Left kidney (tissue), 1 donor: ENCODE measurements at regions not wholly inside any gene's neighbourhood (a gene's known extent, or its start where the extent isn't known, plus 50 kb on each side); places are given as distances from the start of the nearest gene placed in this dataset.
A peak's percentile ranks its signal among the peaks of the same experiment; 100 is the strongest.

Experiments
- DNase-seq: peaks from one replicate; pipeline ENCODE4 v3.0.0-alpha.2; 2013

DNA sequence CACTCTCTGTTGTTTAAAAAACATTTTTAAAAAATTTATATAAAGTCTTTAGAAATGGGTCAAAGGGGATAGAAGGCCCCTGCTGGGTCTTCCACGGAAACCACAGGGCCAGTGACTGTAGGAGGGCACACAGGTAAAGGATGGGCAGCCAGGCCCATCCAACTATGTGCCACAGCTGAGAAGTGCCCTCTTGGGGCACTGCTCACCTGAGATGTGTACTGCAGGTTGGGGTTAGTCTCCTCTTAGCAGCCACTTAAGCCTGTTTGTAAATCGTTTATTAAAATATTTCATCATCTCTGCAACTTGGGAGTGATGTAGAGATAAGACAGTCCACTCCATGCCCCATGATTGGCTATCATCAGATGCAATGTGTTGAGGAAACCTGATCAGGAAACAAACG, 222.4 kb downstream of the DIRAS2 start:
- DNase-seq: no peak

DNA sequence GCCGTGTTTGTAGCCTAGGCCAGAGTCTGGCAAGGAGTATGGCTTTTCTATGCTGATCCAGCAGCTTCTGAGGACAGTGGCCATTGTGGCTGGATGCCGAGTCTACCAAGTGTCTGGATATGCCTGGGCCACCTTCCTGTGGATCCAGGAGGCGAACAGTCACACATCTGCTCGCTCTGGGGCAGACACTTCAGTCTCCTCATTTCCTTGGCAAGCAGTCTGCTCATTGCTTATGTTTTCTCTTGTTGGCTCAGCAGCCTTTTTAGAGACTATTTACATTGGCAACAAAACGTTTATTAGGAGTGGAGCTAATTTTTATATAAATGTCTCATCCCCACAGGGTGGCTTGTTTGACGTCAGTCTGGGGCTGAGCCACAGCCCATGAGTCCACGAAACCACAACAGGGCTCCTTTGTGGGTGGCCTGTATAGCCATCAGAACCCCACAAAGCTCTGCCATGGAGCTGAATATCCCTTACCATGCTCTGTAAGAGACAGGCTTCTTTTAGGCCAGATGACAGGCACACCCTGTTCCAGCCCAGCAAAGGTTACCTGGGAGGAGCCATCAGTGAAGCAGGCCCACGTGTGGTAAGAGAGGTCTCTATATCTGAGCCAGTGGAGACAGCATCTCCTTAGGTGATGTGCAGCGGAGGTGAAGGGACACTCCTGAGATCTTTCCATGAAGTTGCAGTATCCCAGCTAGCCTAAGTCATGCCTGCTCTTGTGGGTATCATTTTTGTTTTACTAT, 221.7 kb downstream of the DIRAS2 start:
- DNase-seq: no peak

DNA sequence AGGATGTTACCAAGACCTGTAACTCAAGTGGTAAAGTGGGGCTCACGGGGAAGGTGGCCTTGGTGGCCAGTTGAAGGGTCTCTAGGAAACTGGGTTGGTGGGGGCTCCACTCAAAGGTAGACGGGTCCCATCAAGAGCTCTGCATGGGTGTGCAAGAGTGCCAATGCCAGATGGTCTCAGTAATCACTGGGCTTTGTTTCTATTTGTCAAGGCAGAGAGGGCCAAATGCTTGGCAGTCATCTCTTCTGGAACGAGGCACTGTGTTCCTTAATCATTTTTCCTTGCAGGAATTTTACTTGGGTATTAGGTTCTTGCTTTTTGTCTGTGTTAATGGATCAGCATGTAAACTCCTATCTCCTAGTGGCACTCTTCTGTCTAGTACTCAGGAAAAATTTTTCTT, 220.8 kb downstream of the DIRAS2 start:
- DNase-seq: no peak

DNA sequence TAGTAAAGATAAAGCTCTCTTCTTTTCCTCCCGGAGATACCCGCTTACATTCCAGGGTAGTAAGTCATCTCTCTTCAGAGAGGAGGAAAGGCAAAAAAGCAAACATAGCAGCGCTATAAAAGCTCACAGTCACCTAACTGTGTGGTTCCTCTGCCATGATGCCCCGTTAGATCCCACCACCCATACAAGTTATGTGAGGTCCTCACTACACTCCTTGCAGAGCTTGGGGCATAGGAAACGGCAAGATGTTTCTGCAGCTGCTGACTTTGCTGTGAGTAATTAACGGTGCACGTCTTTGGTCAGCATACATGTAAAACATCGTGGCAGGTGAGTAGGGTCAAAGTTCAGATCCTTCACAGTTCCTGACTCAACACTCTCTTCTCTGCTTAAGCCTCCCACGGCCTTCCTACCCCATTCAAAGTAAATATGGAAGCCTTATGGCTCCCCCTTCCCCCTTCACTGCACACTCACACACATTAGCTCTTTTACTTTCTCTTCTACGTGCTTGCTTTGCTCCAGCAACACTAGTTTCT, 218.9 kb downstream of the DIRAS2 start:
- DNase-seq: no peak

DNA sequence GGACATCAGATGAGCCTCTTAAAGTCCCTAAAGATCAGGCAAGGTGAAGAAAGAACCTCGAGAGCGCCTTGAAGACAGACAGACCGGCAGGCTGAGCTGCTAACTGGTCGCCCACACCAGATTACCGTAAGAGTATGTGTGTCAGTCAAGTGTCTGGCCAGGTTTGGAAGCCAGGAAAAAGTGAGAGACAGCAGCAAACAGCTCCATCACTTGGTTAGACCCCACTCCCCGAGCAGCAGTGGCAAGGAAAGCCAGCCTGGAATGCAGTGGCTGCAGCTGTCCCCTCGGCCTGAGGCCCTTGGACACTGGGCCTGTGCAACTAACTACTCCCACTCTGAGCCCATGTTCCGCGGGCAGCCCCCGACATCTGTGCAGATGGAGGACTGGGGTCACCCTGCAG, 214.1 kb downstream of the DIRAS2 start:
- DNase-seq: no peak

DNA sequence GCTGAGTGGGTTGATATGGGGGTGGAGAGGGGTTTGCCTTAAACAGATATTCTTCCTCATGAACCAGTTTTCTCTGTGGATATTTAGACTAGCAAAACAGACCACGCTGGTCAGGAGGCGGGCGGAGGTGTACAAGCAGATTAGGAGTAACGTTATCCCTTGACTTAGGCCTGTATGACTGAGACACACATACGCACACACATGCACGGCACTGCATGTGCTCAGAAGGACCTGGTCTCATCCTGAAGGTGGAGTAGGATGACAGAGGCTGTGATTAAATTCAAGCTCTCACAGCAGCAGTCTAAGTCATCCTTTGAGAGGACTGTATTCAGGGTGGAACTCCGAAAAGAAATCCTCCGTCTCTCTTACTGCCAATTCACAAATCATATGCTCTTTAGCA, 209.7 kb downstream of the DIRAS2 start:
- no peak for DNase-seq

DNA sequence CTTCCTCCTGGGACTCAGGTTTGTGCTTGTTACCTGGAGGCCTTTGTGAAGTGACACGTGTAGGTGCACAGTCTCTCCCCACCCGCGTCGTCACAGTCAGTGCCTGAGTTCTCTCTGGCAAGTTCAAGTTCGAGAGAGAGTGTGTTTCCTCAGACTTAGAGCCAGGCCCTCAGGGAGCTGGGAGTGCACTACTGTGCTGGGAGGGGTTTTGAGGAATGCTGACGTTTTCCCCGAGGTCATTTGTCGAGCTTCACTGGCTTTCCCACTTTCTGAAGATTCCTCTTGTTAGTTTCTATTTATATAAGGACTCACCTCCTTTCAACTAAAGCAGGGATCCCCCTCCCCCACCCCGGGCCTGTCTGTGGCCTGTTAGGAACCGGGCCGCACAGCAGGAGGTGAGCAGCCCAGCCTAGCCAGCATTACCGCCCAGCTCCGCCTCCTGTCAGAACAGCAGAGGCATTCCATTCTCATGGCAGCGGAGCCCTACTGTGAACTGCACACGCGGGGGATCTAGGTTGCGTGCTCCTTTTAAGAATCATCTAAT, 209.2 kb downstream of the DIRAS2 start:
- DNase-seq: peak; percentile 82

DNA sequence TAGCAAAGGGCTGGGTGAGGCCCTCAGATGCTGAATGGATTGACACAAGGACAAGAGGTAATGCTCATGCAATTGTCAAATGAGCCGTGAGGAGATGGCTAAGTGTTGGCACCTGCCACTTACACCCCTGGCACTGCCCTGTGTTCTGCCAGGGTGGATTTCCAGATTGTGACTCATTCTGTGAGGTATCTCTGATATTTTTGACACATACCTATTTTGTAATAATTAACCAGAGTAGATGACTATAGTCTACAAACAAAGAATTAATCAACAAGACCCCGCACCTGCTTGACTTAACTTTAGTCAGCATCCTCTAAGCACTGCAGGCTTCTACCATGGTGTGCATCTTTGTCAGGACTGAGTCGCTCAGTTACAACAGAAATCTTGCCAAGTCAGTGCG, 200.8 kb downstream of the DIRAS2 start:
- no peak for DNase-seq

DNA sequence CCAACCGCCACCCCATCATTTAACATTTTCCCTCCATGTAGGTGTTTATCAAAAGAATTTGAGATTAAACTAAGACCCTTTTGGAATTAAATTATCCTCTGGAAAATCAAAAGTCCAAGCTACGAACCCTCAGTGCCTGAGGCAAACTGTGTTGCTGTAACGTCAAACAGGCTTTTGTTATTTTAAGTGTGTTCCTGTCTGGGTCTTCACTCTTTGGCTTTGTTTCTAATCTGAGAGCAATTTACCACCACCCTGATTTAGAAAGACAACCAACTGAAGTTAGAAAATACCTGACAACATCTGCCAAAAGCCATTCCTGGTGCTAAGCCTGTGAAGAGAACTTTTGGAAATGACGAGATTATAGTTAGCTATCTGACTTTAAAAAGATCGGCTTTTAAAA, 199.9 kb downstream of the DIRAS2 start:
- no peak for DNase-seq

DNA sequence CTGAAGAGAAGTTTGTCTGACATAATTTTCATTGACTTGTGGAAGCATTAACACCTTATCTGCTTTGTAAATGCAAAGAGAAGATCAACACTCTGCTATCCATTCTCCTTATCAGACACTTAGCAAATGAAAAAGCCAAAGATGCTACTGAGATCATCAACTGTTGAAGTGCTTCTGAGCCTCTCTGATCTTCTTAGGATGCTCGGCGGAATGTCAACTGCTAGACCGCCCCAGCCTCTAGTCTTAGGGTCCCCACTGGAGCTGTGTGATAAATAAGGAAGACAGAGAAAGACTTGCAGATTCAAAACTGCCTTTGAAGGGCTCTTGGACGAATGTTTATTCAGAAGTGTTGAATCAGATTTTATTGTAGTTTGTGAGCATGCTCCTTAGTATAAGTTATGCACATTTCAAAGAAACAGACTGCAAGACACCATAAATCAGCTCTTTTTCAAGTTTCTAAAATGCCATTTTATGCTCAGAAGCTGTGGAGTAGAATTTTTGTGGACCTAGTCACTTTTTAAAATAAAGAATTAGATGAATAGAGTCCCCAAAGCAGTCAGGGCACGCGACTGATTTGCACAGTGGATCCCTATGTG, 197.9 kb downstream of the DIRAS2 start:
- DNase-seq: no peak

DNA sequence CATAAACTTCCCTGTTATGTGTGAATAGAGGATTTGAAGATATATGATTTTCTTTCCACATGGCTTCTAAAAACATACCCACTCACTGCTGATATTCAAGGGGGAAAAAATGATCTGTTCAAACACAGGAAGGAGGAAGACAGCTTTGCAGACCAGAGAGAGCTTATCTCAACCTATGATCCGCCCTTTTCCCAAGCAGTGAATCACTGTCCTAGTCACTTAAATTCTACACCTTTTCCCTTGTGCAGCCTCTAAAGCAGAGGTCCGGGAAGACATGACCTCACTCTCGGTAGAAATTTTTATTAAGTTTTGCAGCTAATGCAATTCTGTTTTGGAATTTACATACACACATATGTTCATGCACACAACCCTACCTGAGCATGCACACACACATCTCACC, 197.2 kb downstream of the DIRAS2 start:
- DNase-seq: no peak

DNA sequence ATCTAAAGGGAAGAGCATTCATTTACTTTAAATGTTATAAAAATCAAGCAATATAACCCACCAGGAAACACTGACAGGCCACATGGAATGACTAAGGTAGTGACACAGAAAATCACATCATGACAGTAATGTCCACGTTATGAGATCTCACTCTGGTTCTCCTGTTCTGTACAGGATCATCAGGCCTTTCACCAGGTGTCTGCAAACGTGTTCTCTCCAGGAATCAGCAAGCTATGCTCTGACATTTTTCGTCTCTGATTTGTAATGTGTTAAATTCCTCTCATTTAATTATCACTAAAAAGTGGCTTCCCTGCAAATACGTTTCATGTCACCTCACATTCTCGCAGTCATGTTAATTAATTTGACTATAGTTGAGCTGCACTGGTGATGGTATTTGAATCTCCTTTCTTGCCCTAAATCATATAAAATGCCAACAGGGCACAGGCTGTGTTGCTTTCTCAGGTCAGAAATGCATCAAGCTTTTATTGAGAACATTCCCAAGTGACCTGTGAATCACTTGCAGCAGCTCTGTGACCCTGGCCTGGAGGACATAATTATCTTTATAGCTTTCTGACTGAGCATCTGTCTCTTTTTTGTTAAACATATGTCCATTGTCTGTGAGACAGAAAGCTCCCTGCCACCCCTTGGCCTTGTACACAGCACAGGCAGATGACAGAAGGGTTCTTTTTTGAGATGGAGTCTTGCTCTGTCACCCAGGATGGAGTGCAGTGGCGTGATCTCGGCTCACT, 196.2 kb downstream of the DIRAS2 start:
- DNase-seq: no peak

DNA sequence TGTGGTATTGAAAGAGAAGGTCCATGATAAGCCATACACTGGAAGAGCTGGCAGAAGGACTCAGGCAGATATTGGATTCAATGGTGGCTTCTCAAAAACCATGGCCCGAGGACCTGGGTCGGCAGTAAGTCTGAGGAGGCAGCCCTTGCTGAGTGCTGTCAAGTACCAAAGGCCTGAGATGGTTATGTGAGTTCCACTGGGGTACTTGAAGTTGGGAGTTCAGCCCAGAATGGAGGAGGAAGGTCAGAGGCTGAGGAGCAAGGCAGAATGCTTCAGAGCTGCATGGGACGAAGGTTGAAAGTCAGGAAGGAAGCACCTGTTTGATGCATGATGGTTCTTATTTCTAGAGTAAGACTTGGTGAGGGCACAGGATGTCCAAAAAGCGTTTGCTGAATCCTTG, 194.9 kb downstream of the DIRAS2 start:
- no peak for DNase-seq

DNA sequence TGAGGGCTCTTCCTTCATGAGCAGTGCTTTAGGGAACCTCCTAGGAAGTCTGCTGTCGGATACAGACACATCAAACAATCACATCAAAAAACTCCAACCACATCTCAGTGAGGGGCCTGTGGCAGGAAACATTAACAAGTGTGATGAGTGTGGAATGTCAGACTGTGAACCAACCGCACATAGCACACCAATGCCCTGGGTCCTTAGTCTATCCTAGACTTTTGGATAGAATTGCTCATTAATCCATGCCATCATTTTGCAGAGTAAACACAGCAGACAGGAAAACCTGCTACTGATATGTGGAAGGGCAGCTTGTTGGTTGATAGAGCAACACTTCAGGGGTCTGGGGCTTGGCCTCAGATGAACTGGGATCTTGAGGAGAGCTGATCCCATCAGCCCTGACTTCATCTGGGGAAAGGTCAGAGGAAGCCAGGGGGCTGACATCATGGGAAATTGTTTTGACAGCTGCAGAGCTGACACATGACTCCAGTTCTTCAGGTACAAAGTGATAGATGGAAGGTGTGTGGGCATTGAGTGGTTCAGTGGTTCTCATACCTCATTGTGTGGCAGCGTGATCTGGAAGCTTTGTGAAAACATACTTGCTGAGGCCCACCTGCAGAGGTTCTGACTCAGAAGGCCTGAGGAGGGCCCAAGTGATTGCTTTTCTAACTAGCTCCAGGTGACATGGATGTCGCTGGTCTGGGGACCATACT, 193.3 kb downstream of the DIRAS2 start:
- DNase-seq: no peak

DNA sequence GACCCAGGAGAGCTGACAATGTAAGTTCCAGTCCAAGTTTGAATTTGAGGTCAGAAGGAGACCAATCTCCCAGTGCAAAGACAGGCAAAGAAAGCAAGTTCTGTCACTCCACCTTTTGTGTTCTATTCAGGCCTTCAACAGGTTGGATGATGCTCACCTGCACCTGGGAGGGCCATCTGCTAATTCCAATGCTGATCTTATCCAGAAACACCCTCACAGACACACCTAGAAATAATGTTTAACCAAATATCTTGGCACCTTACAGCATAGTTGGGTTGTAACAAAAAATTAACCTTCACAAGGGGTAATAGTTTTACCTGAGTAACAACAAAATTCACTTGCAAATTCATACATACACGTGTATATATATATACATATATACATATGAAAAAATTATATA, 190.8 kb downstream of the DIRAS2 start:
- no peak for DNase-seq

DNA sequence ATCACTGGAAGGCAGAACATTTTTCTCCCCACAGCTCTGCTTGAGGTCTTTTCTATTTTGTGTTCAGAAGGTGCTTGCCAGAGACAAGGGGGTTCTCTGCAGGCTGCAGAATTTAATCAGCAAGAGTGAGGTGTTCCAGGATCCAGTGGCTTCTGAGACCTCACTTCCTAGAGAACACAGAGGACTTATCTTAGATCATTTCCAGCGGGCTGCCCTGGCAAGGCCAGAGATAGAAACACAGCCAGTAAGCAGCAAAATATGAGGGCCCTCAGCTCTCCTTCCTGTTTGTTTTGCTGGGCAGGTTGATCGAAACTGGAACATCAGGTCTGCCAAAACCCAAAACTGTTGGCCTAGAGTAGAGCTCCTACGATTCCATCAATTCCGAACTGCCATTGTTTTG, 187.3 kb downstream of the DIRAS2 start:
- no peak for DNase-seq

DNA sequence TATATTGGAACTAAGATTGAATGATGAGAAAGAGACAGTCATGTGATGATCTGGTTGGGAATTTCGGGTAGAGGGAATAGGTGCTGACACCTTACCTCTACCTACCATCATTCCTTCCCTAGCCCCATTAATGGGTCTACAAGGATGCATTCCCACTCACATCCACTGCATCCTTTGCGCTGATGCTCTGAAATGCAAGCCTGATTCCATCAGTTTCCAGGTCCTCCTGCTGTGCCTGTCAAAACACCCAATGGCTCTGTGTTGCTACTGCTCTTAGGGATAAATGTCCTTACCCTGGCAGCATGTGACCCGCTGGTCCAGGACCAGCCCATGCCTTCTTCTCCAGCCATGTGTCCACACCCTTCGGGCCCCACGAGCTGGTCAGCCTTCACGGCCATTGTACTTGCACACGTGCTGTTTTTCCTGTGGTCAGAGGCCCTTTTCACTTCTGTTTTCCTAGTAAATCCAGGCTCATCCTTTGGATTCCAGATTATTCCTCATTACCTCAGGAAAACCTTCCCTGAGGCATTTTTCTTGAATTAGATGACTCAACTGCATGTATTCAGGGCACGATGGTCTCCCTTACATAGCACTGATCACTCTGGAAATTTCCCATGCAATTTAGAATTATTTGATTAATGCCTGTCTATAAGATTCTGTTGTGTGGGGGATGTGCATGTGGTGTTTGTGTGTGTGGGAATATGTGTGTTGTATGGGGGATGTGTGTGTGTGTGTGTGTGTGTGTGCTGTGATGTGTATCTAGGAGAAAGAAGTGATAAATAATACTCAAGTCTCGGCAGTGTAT, 185.0 kb downstream of the DIRAS2 start:
- DNase-seq: no peak

DNA sequence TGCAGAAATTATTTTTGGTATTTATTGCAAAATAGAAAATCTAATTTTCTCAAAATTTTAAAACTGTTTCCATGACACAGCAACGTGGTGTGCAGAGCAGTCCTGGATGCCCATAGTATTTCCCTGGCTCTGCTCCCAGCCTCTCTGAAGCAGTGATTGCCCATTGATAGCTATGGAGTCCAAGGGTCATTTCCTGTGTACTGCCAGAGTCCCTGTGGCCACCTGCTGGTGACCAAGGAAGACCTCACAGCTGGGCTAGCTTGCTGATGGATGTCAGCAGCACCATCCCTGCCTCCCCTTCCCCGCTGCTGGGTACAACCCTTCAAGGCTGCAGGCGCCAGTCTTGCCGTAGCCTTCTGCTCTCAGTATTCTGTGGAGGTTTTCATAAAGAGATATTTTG, 184.1 kb downstream of the DIRAS2 start:
- DNase-seq: no peak

DNA sequence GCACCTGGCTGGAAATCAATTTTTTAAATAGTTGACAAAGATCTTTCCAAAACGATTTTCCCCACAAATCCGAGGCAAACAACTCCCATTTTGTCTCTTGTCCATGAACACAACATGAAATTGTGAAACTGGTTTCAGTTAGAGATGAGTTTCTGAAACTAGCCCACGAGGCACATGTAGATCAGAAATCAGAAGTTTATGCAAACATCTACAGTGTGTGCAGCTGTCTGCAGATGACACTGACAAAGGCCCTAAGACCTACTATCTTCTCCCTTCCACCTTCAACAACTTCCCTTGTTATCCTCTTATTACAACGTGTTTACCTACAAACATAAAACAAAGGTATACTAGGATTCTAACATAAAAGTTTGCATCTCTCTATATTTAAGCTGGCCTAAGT, 183.3 kb downstream of the DIRAS2 start:
- no peak for DNase-seq

DNA sequence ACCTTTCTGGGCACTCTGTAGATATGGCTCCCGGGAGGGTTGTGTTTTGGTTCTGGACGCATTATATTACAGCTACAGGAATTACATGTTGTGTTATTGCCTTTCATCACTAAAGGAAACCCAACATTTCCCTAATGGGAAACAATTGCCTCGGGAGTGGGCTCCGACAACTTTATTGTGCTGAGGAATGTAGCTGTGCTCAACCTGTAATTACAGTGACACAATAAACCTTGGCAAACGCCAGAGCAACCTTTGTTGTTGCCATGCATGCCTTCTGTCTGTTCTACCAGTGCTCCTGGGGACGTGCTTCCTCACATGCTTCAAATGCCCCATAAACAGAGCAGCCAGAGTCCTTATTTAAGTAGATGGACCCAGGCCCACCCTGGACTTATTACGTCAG, 182.4 kb downstream of the DIRAS2 start:
- no peak for DNase-seq

DNA sequence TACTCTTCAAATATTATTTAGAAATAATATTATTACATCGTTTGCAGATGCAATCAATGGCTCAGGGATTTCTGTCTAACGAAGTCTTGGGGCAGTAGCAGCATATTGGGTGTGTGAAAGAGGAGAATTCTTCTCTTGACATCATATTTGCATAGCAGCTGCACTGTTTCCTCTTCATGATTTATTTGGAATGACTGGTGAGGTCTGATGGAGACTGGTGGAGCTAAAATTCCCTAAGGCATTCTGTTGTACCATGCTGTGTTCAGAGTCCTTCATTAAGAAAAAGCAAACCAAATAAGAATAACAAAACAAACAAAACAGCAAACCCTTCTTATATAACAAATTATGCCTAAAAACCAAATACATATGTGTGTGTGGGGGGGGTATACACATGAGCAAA, 177.6 kb downstream of the DIRAS2 start:
- no peak for DNase-seq

DNA sequence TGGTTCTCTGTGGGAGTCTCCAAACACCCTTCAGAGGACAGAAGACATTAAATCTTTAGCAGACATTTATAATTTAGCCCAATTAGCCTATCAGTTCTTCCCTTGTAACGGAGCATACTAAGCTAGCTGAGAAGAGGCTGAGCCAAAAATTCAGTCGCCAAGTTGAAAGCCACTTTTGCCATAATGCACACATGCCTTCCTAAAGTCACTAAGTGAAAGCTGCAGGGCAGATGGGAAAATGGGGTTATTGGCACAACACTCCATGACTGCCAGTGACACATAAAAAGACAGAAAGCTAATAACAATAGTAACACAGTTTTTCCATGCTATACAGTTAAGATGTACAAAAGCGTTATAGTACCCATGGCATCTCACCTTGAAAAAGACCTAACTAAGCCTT, 176.2 kb downstream of the DIRAS2 start:
- DNase-seq: no peak
